Naive B cell (primary cell): ENCODE measurements at regions not wholly inside any gene's neighbourhood (a gene's known extent, or its start where the extent isn't known, plus 50 kb on each side); places are given as distances from the start of the nearest gene placed in this dataset.
A peak's percentile ranks its signal among the peaks of the same experiment; 100 is the strongest.

ENCODE experiments used
- ATAC-seq, 2 donors: fragments of 150-1000 bp; cut with Tn5 transposase; 2 replicates each; pipeline ENCODE4 v1.10.0; 2021; ENCODE audit warnings: low read depth in 2 of 2, mild to moderate bottlenecking in 2 of 2, moderate library complexity in 2 of 2
- DNase-seq: peaks from one replicate; pipeline ENCODE4 v3.0.0; 2022
- H3K27ac Mint-ChIP-seq, 6 donors: one replicate each; pipeline ENCODE4 v1.8.0; 2020 to 2022; ENCODE audit warnings: mild to moderate bottlenecking in 6 of 6, mixed read lengths in 6 of 6, moderate library complexity in 5 of 6, inconsistent platforms in 2 of 6
- H3K27me3 Mint-ChIP-seq, 3 donors: one replicate each; pipeline ENCODE4 v1.8.0; 2021 to 2022; ENCODE audit warnings: mixed read lengths in 3 of 3, mild to moderate bottlenecking in 1 of 3
- H3K36me3 Mint-ChIP-seq, 2 donors: one replicate each; pipeline ENCODE4 v1.8.0; 2020 to 2022; ENCODE audit warnings: mixed read lengths in 2 of 2, inconsistent platforms in 1 of 2, mild to moderate bottlenecking in 1 of 2
- H3K4me1 Mint-ChIP-seq, 3 donors: one replicate each; pipeline ENCODE4 v1.8.0; 2020 to 2022; ENCODE audit warnings: mixed read lengths in 3 of 3, inconsistent platforms in 1 of 3, mild to moderate bottlenecking in 1 of 3, moderate library complexity in 1 of 3
- H3K4me3 Mint-ChIP-seq, 8 donors: one replicate each; pipeline ENCODE4 v1.8.0; 2020 to 2022; ENCODE audit warnings: mild to moderate bottlenecking in 8 of 8, mixed read lengths in 8 of 8, moderate library complexity in 8 of 8, inconsistent platforms in 2 of 8
- H3K9me3 Mint-ChIP-seq, 7 donors: one replicate each; pipeline ENCODE4 v1.8.0; 2020 to 2022; ENCODE audit warnings: mixed read lengths in 7 of 7, mild to moderate bottlenecking in 5 of 7, inconsistent platforms in 2 of 7, moderate library complexity in 1 of 7

DNA sequence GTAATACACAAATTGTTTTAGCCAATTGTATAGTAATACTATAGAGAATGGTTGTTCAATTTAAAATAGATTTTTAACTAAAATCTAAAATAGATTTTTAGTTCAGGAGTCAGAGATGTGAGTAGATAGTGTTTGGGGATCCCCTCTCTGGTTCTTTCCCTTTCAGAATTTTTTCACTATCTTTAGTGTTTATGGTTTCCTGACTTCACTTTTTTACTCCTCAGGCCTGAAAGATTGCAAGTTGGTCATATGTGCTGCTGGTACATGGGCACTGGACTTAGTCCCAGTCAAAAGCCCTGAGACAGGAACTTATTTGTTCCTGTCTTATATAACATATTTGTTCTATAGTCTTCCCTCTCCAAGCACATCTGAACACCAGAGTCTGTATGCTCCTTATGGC is 96.8 kb upstream of the ATP1B1 start:
- H3K27me3 Mint-ChIP-seq = peaks cover under 1 to 20% (median 8%) of the 10 kb centered on the region in 3 donors
- H3K4me1 Mint-ChIP-seq = no peaks in the 10 kb centered on the region
- H3K4me3 Mint-ChIP-seq = no peak overlapping the region
- H3K9me3 Mint-ChIP-seq = peaks cover 0 to 4% (median 0%) of the 10 kb centered on the region in 7 donors
- no peaks in the 10 kb centered on the region for H3K36me3 Mint-ChIP-seq
- H3K27ac Mint-ChIP-seq = no peak overlapping the region
- ATAC-seq (no peak), DNase-seq (no peak)

DNA sequence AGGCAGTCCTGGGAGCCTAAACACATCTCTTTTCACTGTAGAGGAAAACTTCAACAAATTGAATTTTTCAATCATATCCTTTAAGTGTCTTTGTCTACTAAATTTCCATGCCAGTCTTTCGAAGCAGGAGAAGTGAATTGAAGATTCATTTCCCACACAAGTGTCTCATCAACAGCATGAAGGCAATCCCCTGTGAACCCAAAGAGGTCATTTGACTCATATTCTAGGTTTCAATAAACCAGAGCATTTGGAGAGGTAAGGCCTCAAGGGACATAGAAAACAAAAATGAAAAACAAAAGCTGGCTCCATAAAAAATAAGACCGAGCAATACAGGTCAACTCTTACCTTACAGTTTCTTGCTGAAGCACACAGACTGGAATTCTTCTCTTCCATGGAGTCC is 94.1 kb upstream of the ATP1B1 start:
- H3K27ac Mint-ChIP-seq = no peak overlapping the region
- H3K36me3 Mint-ChIP-seq = no peaks in the 10 kb centered on the region
- DNase-seq (no peak), ATAC-seq (no peak)
- H3K4me3 Mint-ChIP-seq = no peak overlapping the region
- H3K4me1 Mint-ChIP-seq = no peaks in the 10 kb centered on the region
- H3K27me3 Mint-ChIP-seq = peaks cover 8 to 33% (median 18%) of the 10 kb centered on the region in 3 donors
- H3K9me3 Mint-ChIP-seq = peaks cover 0 to 4% (median 0%) of the 10 kb centered on the region in 7 donors

DNA sequence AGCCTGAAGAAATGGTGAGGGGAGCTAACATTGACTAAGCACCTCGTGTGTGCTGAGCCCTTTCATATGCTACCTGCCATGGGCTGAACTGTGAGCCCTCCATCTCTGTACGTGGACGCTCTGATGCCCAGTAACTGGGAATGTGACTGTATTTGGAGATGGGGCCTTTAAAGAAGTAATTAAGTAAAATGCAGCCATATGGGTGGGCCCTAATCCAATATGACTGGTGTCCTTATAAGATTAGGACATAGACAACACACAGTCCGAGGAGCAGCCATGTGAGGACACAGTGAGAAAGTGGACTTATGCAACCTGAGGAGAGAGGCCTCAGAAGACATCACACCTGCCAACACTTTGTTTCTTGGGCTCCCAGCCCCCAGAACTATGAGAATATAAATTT is 92.7 kb upstream of the ATP1B1 start:
- H3K4me3 Mint-ChIP-seq = no peak overlapping the region
- no peaks in the 10 kb centered on the region for H3K4me1 Mint-ChIP-seq
- ATAC-seq (no peak), DNase-seq (no peak)
- no peak overlapping the region for H3K27ac Mint-ChIP-seq
- no peaks in the 10 kb centered on the region for H3K36me3 Mint-ChIP-seq
- H3K9me3 Mint-ChIP-seq = no peaks in the 10 kb centered on the region
- peaks cover 12 to 28% (median 26%) of the 10 kb centered on the region in 3 donors for H3K27me3 Mint-ChIP-seq

DNA sequence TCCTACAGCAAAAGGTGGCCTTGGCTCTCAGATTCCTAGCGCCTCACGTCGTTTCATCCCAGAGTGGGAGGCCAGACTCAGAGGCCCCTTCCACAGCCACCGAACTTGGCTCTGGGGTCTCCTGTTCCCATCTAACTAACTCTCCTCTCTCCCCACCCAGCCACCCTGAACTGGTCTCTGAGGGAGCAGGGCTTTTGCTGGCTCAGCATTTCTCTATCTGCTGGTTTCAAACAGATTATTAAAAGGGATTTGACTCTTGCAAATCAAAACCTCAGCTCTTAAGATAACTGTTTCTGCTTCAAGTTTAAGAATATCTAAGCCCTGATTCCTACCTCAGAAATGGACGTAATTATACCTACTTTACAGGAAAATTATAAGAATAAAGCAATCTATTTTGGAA is 91.0 kb upstream of the ATP1B1 start:
- Mint-ChIP-seq H3K4me3 (no peak overlapping the region), H3K4me1 (no peaks in the 10 kb centered on the region), H3K9me3 (no peaks in the 10 kb centered on the region), H3K36me3 (no peaks in the 10 kb centered on the region), H3K27ac (no peak overlapping the region), H3K27me3 (peaks cover 16 to 32% (median 31%) of the 10 kb centered on the region in 3 donors)
- DNase-seq (no peak), ATAC-seq (no peak)

DNA sequence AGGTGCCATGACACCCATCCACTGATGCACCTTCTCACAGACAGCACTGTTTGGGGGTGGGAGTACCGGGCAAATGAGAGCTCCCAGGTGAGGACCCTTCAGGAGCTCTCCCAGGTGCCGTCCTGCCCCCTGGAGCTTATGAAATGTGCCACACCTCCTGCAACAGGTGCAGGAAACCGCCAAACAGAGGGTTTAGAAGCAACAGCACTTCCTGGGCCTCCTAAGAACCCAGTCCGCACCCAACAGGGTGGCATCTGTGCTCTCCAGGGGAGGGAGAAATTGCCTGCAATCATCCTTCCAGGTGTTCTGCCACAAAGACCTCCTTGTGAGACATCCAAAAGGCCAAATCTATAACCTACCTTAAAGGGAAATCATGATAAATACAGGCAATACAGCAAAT is 87.7 kb upstream of the ATP1B1 start:
- ATAC-seq = no peak
- H3K36me3 Mint-ChIP-seq = no peaks in the 10 kb centered on the region
- peaks cover 0 to 5% (median 0%) of the 10 kb centered on the region in 7 donors for H3K9me3 Mint-ChIP-seq
- H3K27ac Mint-ChIP-seq = no peak overlapping the region
- no peak overlapping the region for H3K4me3 Mint-ChIP-seq
- no peak for DNase-seq
- H3K27me3 Mint-ChIP-seq = peaks cover 21 to 39% (median 24%) of the 10 kb centered on the region in 3 donors
- no peaks in the 10 kb centered on the region for H3K4me1 Mint-ChIP-seq

GRCh38 chr1:169019419-169020058 is 87.0 kb upstream of the ATP1B1 start:
- peaks cover 21 to 39% (median 24%) of the 10 kb centered on the region in 3 donors for H3K27me3 Mint-ChIP-seq
- H3K4me3 Mint-ChIP-seq = no peak overlapping the region
- no peak overlapping the region for H3K27ac Mint-ChIP-seq
- H3K36me3 Mint-ChIP-seq = no peaks in the 10 kb centered on the region
- no peak for DNase-seq
- no peaks in the 10 kb centered on the region for H3K4me1 Mint-ChIP-seq
- H3K9me3 Mint-ChIP-seq = peaks cover 0 to 7% (median 3%) of the 10 kb centered on the region in 7 donors
- ATAC-seq = no peak

DNA sequence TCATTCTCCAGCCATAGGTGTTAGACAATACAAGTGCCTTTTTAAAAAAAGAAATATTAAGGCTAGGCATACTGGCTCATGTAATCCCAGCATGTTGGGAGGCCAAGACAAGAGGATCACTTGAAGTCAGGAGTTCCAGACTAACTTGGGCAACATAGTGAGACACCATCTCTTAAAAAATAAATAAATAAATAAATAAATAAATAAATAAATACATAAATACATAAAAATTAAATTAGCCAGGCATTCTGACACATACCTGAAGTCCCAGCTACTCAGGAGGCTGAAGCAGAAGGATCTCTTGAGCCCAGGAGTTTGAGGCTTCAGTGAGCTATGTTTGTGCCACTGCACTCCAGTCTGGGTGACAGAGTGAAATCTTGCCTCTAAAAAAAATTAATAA is 85.8 kb upstream of the ATP1B1 start:
- ATAC-seq = no peak

GRCh38 chr1:169022648-169023047 is 83.8 kb upstream of the ATP1B1 start:
- Mint-ChIP-seq H3K27ac (no peak overlapping the region), H3K9me3 (peaks cover 0 to 7% (median 5%) of the 10 kb centered on the region in 7 donors), H3K4me3 (no peak overlapping the region), H3K36me3 (no peaks in the 10 kb centered on the region), H3K4me1 (no peaks in the 10 kb centered on the region), H3K27me3 (peaks cover 11 to 25% (median 21%) of the 10 kb centered on the region in 3 donors)
- ATAC-seq = no peak
- DNase-seq = no peak

More for the DNA sequence above, 85.8 kb upstream of the ATP1B1 start:
- Mint-ChIP-seq H3K36me3 (no peaks in the 10 kb centered on the region), H3K27me3 (peaks cover 17 to 32% (median 21%) of the 10 kb centered on the region in 3 donors), H3K4me3 (no peak overlapping the region), H3K4me1 (no peaks in the 10 kb centered on the region), H3K27ac (no peak overlapping the region), H3K9me3 (peaks cover 0 to 7% (median 3%) of the 10 kb centered on the region in 7 donors)
- no peak for DNase-seq

- Mint-ChIP-seq H3K27me3 (peaks cover 20 to 24% (median 20%) of the 10 kb centered on the region in 3 donors), H3K4me1 (no peaks in the 10 kb centered on the region), H3K27ac (peak overlapping the region in 1 of 6 donors; percentile 33), H3K4me3 (no peak overlapping the region), H3K9me3 (peaks cover 0 to 7% (median 5%) of the 10 kb centered on the region in 7 donors), H3K36me3 (no peaks in the 10 kb centered on the region)
- no peak for ATAC-seq
- DNase-seq = no peak
Measured at GRCh38 chr1:169024255-169024654, 82.2 kb upstream of the ATP1B1 start.

- Mint-ChIP-seq H3K27me3 (peaks cover 16 to 21% (median 21%) of the 10 kb centered on the region in 3 donors), H3K4me1 (no peaks in the 10 kb centered on the region), H3K27ac (no peak overlapping the region), H3K9me3 (peaks cover 0 to 7% (median 5%) of the 10 kb centered on the region in 7 donors), H3K36me3 (no peaks in the 10 kb centered on the region), H3K4me3 (no peak overlapping the region)
- DNase-seq (no peak), ATAC-seq (no peak)
Measured at GRCh38 chr1:169024800-169025271, 81.7 kb upstream of the ATP1B1 start.

- Mint-ChIP-seq H3K27me3 (peaks cover 15 to 22% (median 20%) of the 10 kb centered on the region in 3 donors), H3K36me3 (no peaks in the 10 kb centered on the region), H3K9me3 (peaks cover 0 to 7% (median 5%) of the 10 kb centered on the region in 7 donors), H3K27ac (no peak overlapping the region), H3K4me3 (no peak overlapping the region), H3K4me1 (no peaks in the 10 kb centered on the region)
- ATAC-seq (no peak), DNase-seq (no peak)
Measured at GRCh38 chr1:169025412-169025811, 81.1 kb upstream of the ATP1B1 start.

GRCh38 chr1:169027607-169028320 is 78.7 kb upstream of the ATP1B1 start:
- ATAC-seq (no peak), DNase-seq (no peak)
- Mint-ChIP-seq H3K27ac (peak overlapping the region in 1 of 6 donors; percentile 7), H3K4me3 (no peak overlapping the region), H3K27me3 (peaks cover 8 to 26% (median 11%) of the 10 kb centered on the region in 3 donors), H3K9me3 (peaks cover 0 to 5% (median 2%) of the 10 kb centered on the region in 7 donors), H3K36me3 (no peaks in the 10 kb centered on the region), H3K4me1 (no peaks in the 10 kb centered on the region)

GRCh38 chr1:169031566-169032224 is 74.8 kb upstream of the ATP1B1 start:
- Mint-ChIP-seq H3K4me1 (no peaks in the 10 kb centered on the region), H3K9me3 (peaks cover 0 to 16% (median 5%) of the 10 kb centered on the region in 7 donors), H3K4me3 (no peak overlapping the region), H3K36me3 (peaks cover 0 to 5% of the 10 kb centered on the region in 2 donors), H3K27me3 (peaks cover 8 to 25% (median 23%) of the 10 kb centered on the region in 3 donors), H3K27ac (no peak overlapping the region)
- ATAC-seq (no peak), DNase-seq (no peak)
